Activated naive CD8-positive, alpha-beta T cell treated with anti-CD3 and anti-CD28 coated beads, Interleukin-2, amount 50 U/mL, for 24 hours (primary cell): ENCODE measurements at regions not wholly inside any gene's neighbourhood (a gene's known extent, or its start where the extent isn't known, plus 50 kb on each side); places are given as distances from the start of the nearest gene placed in this dataset.

Source experiments
- ATAC-seq: fragments of 150-1000 bp; cut with Tn5 transposase; one replicate; pipeline ENCODE4 v1.10.0; 2021
- DNase-seq: peaks from one replicate; pipeline ENCODE4 v3.0.0; 2021
- H3K27ac Mint-ChIP-seq: one replicate; pipeline ENCODE4 v1.8.0; 2021; ENCODE audit warnings: mild to moderate bottlenecking, mixed read lengths
- H3K27me3 Mint-ChIP-seq: one replicate; pipeline ENCODE4 v1.8.0; 2021; ENCODE audit warnings: mixed read lengths
- H3K36me3 Mint-ChIP-seq: one replicate; pipeline ENCODE4 v1.8.0; 2021; ENCODE audit warnings: low read depth, mixed read lengths
- H3K4me1 Mint-ChIP-seq: one replicate; pipeline ENCODE4 v1.8.0; 2021; ENCODE audit warnings: mixed read lengths
- H3K4me3 Mint-ChIP-seq: one replicate; pipeline ENCODE4 v1.8.0; 2021; ENCODE audit warnings: mild to moderate bottlenecking, moderate library complexity, mixed read lengths
- H3K9me3 Mint-ChIP-seq: one replicate; pipeline ENCODE4 v1.8.0; 2021; ENCODE audit warnings: mixed read lengths

DNA sequence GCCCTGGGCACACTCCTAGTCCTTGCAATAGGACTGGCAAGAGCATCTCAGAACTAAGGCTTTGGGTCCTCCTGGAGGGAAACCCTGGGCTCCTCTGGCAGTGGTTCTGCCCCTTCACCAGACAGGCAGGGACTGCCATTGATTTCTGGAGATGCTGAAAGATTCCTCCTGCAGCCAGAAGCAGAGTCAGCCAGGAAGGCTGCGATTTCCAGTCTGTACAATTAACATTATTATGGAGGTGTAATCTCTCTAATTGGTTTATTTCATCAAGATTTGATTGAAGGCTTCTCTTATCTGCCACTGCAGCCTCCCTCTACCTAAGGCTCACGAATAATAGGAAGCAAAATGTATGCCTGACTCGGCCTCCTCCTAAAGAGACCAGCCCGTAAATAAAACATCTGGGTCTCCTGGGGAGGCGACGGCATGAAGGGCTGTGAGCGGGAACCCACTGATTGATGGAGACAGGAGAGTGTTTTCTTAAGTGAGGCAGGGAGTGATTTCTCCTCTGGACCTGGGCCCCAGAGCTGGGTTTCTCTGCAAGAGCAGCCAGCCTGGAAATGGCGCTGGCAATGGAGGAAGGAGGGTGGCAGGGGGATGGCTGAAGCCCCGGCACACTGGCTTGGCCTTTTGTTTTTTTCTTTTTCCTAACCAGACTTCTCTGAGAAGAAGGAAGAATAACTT is 689.6 kb downstream of the DHX35 start:
- no peak for DNase-seq
- H3K27ac Mint-ChIP-seq, result no peak overlapping the region
- H3K9me3 Mint-ChIP-seq, result peaks cover 3% of the 10 kb centered on the region
- H3K4me3 Mint-ChIP-seq, result no peak overlapping the region
- H3K4me1 Mint-ChIP-seq, result no peaks in the 10 kb centered on the region
- H3K36me3 Mint-ChIP-seq, result no peaks in the 10 kb centered on the region
- ATAC-seq, result no peak
- no peaks in the 10 kb centered on the region for H3K27me3 Mint-ChIP-seq

DNA sequence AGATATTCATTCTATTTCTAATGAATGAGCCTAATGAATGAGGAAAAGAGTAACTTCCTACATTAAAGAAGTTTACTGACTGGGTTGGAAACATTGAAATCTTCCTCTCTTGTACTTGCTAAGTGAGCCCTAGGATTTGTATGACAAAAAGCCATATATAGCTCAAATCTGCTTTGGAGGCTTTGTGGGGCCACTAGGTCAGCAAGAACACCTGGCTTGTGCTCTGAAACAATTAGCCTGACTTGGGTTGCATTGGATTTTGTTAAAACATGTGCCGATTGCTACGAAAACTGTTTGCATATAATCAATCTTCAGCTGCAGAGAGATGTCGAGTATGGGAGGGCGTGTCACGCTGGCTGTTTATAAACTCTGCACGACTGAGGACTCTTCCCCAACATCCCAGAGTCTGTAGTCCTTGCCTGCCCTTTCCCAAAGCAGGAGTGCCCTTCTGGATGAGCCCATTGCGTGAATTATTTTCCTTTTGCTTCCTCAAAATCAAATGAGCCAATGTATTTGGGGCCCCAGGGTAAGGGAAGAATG is 684.8 kb downstream of the DHX35 start:
- no peak for DNase-seq
- Mint-ChIP-seq H3K4me1 (no peaks in the 10 kb centered on the region), H3K36me3 (no peaks in the 10 kb centered on the region), H3K27me3 (peaks cover 2% of the 10 kb centered on the region), H3K9me3 (no peaks in the 10 kb centered on the region), H3K27ac (no peak overlapping the region), H3K4me3 (no peak overlapping the region)
- ATAC-seq, result no peak

DNA sequence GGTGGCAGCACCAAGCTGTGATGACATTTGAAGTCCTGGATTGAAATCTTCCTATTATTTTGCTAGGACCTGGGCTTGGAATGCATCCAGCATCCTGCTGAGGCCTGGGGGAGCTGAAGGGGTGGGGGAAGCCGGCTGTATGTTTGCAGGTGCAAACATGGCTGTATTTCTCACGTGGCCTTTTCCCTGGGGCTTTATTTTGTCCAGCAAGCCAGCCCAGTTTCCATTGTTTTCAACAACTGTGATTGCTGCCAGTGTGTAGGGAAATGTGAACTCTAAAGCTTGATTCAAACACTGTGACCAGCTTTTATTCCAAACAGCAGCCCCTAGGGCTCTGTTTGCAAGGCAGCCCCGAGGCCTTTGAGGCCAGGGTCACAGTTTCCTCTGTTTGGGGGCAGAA is 683.0 kb downstream of the DHX35 start:
- H3K9me3 Mint-ChIP-seq, result no peaks in the 10 kb centered on the region
- no peak overlapping the region for H3K27ac Mint-ChIP-seq

DNA sequence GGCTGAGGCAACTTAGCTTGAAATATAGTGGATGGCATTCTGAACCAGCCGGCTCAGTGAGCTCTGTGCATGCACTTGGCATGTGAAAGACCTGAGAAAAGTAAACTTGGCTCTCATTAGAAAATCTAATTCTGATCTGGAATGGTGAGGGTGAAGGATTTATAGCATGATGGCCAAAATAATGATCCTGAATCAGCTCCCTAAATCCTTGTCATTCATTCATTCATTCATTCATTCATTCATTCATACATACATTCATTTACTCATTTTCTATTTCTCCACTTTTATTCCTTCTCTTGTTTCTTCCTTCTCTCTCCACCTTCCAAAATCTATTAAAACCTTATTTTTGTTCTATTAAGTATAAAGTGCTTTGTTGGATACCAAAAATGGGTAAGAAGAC is 681.1 kb downstream of the DHX35 start:
- Mint-ChIP-seq H3K27me3 (peaks cover 2% of the 10 kb centered on the region), H3K4me1 (no peaks in the 10 kb centered on the region), H3K36me3 (no peaks in the 10 kb centered on the region), H3K27ac (no peak overlapping the region), H3K9me3 (no peaks in the 10 kb centered on the region), H3K4me3 (no peak overlapping the region)
- ATAC-seq (no peak), DNase-seq (no peak)

More for the DNA sequence above, 683.0 kb downstream of the DHX35 start:
- Mint-ChIP-seq H3K4me3 (no peak overlapping the region), H3K27me3 (peaks cover 2% of the 10 kb centered on the region), H3K36me3 (no peaks in the 10 kb centered on the region), H3K4me1 (no peaks in the 10 kb centered on the region)
- DNase-seq (no peak), ATAC-seq (no peak)

DNA sequence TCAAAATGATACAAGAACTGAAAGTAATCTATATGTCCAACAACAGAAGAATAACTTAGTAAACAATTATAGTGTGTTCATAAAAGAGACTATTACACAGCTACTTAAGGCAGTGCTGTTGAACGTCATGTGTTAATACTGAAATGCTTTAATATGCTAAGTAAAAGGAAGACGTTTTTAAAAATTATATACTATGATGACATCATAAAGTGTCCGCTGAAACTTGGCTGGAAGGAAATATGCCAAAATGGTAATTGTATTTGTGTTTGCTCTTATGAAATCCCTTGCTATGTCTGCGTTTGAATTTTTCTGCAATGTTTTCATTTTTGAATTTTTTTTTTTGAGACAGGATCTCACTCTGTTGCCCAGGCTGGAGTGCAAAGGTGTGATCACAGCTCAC is 679.3 kb downstream of the DHX35 start:
- DNase-seq (no peak), ATAC-seq (no peak)
- H3K4me1 Mint-ChIP-seq, result no peaks in the 10 kb centered on the region
- H3K27me3 Mint-ChIP-seq, result peaks cover 2% of the 10 kb centered on the region
- no peaks in the 10 kb centered on the region for H3K9me3 Mint-ChIP-seq
- no peaks in the 10 kb centered on the region for H3K36me3 Mint-ChIP-seq
- no peak overlapping the region for H3K27ac Mint-ChIP-seq
- no peak overlapping the region for H3K4me3 Mint-ChIP-seq

DNA sequence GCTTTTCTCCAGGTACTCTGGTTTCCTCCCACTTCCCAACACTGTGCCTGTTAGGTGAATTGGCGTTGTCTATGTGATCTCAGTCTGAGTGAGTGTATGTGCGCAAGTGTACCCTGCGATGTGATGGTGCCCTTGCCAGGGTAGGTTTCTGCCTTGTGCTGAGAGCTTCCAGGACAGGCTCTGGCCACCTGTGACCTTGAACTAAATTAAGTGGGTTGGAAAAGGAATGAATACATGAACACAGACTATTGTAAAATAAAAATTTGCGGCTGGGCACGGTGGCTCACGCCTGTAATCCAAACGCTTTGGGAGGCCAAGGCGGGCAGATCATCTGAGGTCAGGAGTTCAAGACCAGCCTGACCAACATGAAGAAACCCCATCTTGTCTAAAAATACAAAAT is 678.0 kb downstream of the DHX35 start:
- DNase-seq (no peak), ATAC-seq (no peak)
- Mint-ChIP-seq H3K9me3 (no peaks in the 10 kb centered on the region), H3K27ac (no peak overlapping the region), H3K36me3 (no peaks in the 10 kb centered on the region), H3K27me3 (peaks cover 2% of the 10 kb centered on the region), H3K4me3 (no peak overlapping the region), H3K4me1 (no peaks in the 10 kb centered on the region)

DNA sequence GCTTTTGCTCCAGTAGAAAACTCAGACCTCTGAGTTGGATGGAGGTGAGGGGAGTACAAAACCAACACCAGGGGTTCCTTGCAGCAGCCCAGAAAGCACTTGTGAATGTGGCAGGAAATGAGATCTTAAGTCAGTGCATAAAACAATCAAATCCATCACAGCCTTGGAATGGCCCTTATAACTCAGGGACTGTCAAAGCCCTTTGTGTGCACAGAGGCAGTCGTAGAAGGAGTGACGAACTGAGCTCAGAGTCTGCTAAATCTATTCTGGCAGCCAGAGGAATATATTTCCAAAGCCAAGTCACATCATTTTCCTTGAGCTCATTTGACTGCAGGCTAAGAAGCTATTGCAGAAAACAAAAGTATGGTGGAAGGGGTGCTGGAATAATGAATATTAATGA is 676.6 kb downstream of the DHX35 start:
- H3K27ac Mint-ChIP-seq, result no peak overlapping the region
- no peaks in the 10 kb centered on the region for H3K36me3 Mint-ChIP-seq
- ATAC-seq, result no peak
- no peak overlapping the region for H3K4me3 Mint-ChIP-seq
- H3K9me3 Mint-ChIP-seq, result no peaks in the 10 kb centered on the region
- H3K27me3 Mint-ChIP-seq, result peaks cover 2% of the 10 kb centered on the region
- H3K4me1 Mint-ChIP-seq, result no peaks in the 10 kb centered on the region
- no peak for DNase-seq

DNA sequence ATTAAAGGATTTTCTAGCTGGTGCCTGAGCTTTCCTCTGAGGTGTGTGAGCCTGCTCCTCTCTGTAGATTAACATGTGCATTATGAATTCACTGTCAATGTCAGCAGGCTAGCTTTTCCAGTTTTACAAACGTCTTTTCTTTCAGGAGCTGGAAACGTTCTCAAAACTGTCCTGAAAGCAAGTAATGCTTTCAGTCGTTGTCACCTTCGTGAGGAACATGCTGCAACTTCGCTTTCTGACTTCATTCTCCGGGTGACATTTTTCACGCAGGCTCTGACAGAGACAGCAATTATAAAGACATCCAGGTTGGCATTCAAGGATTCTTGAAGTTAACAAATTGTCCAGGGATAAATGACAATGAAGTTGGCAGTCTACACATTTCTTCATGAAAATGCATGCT is 671.5 kb downstream of the DHX35 start:
- DNase-seq (no peak), ATAC-seq (no peak)
- H3K27ac Mint-ChIP-seq, result no peak overlapping the region
- H3K4me3 Mint-ChIP-seq, result no peak overlapping the region
- H3K4me1 Mint-ChIP-seq, result no peaks in the 10 kb centered on the region
- no peaks in the 10 kb centered on the region for H3K9me3 Mint-ChIP-seq
- no peaks in the 10 kb centered on the region for H3K36me3 Mint-ChIP-seq
- H3K27me3 Mint-ChIP-seq, result no peaks in the 10 kb centered on the region

DNA sequence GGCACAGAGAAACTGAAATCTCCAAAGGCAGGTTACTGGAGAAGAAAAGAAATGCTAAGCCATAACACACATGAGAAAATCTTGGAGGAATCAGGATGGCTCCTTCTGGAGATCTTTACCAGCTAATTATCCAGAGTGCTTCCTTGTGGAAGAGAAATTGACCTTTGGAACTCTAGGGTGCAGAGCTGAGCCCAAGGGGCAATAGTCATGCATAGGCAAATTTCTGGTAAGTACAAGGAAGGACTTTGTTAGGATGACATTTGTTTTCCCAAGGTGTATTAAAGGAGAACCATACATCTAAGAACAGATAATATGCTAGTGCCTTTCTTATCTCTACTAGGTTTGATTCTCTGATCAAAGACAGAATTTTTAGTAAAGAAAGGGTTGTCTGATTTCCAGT is 670.6 kb downstream of the DHX35 start:
- DNase-seq (no peak), ATAC-seq (no peak)
- Mint-ChIP-seq H3K4me1 (no peaks in the 10 kb centered on the region), H3K27ac (no peak overlapping the region), H3K4me3 (no peak overlapping the region), H3K27me3 (no peaks in the 10 kb centered on the region), H3K9me3 (no peaks in the 10 kb centered on the region), H3K36me3 (no peaks in the 10 kb centered on the region)

DNA sequence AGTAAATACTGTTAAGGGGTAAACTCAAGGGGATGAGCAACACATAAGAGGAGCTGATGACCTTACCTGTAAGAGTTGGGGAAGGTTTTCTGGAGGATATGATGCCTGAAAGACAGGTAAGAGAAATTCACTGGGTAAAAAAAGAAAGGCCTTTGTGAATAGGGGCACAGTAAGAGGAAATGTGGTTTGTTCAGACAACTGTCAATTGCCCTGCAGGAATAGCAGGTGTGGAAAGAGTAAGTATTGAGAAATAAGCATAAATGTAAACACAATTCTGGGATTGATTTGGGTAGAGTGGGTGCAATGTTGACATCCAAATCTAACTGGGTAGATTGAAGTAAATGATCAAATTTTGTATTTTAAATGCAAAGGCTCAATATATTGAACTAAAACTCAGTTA is 670.0 kb downstream of the DHX35 start:
- ATAC-seq, result no peak
- Mint-ChIP-seq H3K27ac (no peak overlapping the region), H3K27me3 (no peaks in the 10 kb centered on the region), H3K36me3 (no peaks in the 10 kb centered on the region), H3K4me3 (no peak overlapping the region), H3K4me1 (no peaks in the 10 kb centered on the region), H3K9me3 (no peaks in the 10 kb centered on the region)
- no peak for DNase-seq

DNA sequence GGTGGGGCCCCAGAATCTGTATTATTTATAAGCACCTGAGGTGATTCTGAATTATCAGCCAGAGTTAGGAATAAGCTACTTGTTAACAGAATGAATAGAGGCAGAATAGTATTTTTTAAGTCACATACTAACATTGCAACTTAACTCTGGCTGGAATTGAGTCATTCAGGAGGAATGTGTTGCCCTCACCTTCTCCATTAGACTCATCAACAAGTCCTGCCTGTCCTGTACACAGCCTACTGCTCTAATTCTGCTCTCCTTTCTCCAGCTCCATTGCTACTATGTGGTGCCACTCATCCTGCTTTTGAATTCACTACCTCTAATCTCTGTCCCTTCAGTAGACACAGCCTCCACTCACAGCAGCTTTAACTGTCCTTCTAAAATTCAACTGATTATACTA is 669.4 kb downstream of the DHX35 start:
- Mint-ChIP-seq H3K9me3 (no peaks in the 10 kb centered on the region), H3K27ac (no peak overlapping the region), H3K4me3 (no peak overlapping the region), H3K36me3 (no peaks in the 10 kb centered on the region), H3K4me1 (no peaks in the 10 kb centered on the region), H3K27me3 (no peaks in the 10 kb centered on the region)
- no peak for DNase-seq
- no peak for ATAC-seq

DNA sequence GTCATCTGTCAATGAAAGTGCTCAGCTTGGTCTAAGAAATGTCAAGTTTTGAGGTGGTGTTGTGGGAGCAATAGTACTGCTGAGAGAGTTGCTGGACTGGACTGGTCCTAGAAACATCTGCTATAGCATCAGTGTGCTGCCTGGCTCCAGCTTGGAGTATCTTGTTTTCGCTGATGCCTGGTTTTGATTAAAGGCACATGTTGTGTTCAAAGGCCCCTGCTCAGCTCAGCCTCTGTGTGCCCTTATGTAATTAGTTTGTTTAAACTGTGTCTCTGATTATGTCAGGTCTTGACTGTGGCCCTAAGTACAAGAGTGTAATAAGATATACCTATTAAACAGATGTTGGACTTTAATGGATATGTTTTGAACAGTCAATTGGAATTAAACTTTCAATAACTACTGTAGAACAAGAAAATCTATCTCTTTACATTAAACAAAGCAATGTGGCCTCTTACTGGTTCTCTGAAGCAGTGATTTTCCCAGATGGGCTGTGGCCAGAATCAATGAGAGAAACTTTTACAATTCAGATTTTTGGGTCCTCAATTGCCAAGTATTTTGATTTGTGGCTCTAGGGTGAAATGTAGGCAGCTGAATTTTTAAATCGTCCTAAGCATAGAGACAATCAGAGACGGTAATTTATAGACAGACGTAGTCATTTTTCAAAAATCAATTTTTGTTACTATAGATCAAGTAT is 668.2 kb downstream of the DHX35 start:
- Mint-ChIP-seq H3K4me3 (no peak overlapping the region), H3K9me3 (no peaks in the 10 kb centered on the region), H3K27me3 (peaks cover 2% of the 10 kb centered on the region), H3K27ac (no peak overlapping the region), H3K36me3 (no peaks in the 10 kb centered on the region), H3K4me1 (no peaks in the 10 kb centered on the region)
- ATAC-seq (no peak), DNase-seq (no peak)

DNA sequence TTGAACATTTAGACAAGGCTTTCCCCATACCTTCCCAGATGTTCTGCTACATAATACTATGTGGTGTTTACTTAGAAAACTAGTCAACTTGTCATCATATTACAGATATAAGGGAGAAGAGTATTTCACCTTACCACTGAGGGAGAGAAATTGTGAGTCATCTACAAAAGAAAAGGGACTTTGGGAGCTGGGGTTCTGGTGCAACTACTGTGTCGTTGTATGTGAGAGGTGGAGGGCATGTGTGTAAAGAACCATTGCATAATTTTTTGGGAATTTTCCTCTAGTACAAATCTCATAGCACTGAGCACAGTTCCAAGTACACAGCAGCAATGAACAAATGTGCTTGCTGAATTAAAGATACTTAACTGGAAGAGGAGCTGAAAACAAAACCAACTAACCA is 665.6 kb downstream of the DHX35 start:
- peaks cover under 1% of the 10 kb centered on the region for H3K9me3 Mint-ChIP-seq
- ATAC-seq, result no peak
- peaks cover 2% of the 10 kb centered on the region for H3K27me3 Mint-ChIP-seq
- H3K4me3 Mint-ChIP-seq, result no peak overlapping the region
- DNase-seq, result no peak
- H3K36me3 Mint-ChIP-seq, result no peaks in the 10 kb centered on the region
- no peak overlapping the region for H3K27ac Mint-ChIP-seq
- no peaks in the 10 kb centered on the region for H3K4me1 Mint-ChIP-seq

DNA sequence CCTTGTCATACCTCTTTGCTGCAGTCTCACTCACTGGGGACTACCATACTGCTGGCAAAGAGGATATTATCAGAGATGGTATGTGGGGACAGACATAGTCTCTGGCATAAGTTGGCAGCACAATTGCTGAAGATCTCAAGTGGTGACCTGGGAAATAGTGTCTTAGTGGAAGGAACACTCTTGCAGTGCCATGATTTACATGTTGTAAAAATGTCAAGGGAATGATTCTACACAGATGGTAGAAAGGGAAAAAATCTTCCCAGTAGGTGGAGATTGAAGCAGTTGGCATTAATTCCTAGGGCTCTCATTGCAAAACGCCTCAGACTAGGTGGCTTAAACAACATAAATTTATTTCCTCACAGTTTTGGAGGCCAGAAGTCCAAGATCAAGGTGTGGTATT is 662.2 kb downstream of the DHX35 start:
- no peak for ATAC-seq
- no peaks in the 10 kb centered on the region for H3K36me3 Mint-ChIP-seq
- H3K4me1 Mint-ChIP-seq, result no peaks in the 10 kb centered on the region
- no peak overlapping the region for H3K4me3 Mint-ChIP-seq
- no peak overlapping the region for H3K27ac Mint-ChIP-seq
- peaks cover 2% of the 10 kb centered on the region for H3K27me3 Mint-ChIP-seq
- no peak for DNase-seq
- H3K9me3 Mint-ChIP-seq, result peaks cover 9% of the 10 kb centered on the region

DNA sequence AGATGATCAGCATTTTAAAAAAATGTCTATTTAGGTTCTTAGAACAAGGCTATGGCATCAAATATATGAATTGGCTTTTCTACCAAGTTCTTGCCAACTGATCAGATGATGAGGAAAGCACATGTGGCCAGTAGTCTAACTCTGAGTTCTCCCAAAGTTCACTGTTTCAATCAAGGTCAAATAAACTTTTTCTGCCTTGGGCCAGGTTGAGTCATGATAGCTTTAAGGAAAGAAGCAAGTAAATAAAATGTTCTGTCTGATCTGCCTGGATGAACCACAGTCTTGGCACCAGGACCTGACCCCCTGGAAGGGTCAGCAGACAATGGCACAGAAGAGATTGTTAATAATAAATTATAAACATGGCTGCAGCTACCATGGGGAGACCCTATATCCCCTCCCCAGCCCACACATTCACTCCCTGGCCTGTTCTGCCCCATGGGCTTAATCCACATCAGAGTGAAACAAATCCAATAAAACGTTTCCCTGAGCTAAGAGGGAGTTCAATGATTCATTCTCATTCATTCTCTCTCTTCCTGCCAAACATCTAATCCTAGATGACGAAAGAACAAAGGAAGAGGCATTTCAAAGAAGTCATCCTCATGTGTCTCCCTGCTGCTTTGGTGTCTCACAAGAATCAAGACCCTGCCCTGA is 661.6 kb downstream of the DHX35 start:
- H3K4me3 Mint-ChIP-seq, result no peak overlapping the region
- H3K36me3 Mint-ChIP-seq, result no peaks in the 10 kb centered on the region
- H3K27me3 Mint-ChIP-seq, result peaks cover 2% of the 10 kb centered on the region
- H3K9me3 Mint-ChIP-seq, result peaks cover 9% of the 10 kb centered on the region
- no peak for ATAC-seq
- no peak overlapping the region for H3K27ac Mint-ChIP-seq
- H3K4me1 Mint-ChIP-seq, result no peaks in the 10 kb centered on the region
- DNase-seq, result no peak
